HG03103 (cell line): ENCODE measurements at regions not wholly inside any gene's neighbourhood (a gene's known extent, or its start where the extent isn't known, plus 50 kb on each side); places are given as distances from the start of the nearest gene placed in this dataset.

Source experiments
- ATAC-seq: cut with Tn5 transposase; IDR thresholded peaks from one replicate; pipeline ENCODE4 v1.9.1; 2021; ENCODE audit warnings: low read depth; ENCODE audit not compliant: unreplicated experiment

DNA sequence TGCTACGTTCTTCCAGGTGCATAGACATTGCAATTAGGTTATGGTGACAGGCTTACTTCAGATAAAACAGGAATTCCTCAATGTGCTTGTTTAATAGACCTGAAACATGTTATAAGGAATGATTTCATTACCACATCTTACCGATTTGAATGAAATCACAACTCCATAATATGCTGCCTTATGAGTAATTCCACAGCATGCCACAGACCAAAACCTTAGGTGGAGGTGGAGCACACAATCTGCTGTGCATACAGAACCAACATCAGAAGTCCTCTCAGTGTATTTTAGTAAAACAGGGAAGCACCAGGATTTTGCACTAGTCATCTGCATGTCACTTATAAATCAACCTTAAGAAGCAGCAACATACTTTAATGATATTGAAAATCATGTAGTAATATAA is 148.9 kb upstream of the TSHZ2 start:
- no peak for ATAC-seq

DNA sequence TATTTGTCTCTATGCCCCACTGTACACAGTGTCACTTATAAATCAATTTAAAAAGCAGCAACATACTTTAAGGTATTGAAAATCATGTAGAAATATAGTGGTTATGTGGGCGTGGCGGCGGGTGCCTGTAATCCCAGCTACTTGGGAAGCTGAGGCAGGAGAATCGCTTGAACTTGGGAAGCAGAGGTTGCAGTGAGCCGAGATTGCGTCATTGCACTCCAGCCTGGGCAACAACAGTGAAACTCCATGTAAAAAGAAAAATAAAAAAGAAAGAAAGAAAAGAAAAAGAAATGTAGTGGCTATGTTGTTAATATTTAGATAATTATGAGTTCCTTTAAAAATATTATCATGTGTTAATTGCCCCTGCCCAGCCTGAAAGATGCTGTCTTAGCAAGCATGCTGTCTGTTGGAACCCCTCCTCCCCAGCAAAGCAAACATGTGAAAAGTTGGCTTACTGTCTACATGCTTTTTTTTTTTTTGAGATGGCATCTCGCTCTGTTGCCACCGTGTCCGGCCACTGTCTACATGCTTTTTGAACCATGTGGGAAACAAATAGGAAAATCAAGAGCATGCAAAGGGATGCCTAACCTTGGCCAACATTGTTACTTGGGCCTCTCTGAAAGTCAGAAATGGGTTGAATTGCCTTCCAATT is 151.4 kb upstream of the TSHZ2 start:
- no peak for ATAC-seq

DNA sequence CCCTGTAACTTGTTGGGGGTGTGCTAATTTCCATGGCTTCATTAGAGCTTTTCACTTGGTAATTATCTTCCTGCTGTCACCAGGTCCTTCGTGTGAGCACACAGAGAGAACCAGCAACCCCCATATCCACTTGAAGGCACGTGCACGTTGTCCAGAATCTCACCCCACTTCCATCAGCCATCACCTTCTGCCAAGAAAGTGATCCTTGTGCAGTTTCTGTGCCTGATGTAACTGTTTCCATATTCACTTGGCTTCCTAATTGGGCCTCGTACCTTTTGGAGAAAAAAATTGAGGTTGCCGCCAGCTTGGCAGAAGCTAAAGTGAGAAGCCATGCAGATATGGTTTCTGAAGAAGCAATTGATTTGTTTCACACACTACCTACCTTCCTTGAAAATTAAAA is 153.7 kb upstream of the TSHZ2 start:
- no peak for ATAC-seq

DNA sequence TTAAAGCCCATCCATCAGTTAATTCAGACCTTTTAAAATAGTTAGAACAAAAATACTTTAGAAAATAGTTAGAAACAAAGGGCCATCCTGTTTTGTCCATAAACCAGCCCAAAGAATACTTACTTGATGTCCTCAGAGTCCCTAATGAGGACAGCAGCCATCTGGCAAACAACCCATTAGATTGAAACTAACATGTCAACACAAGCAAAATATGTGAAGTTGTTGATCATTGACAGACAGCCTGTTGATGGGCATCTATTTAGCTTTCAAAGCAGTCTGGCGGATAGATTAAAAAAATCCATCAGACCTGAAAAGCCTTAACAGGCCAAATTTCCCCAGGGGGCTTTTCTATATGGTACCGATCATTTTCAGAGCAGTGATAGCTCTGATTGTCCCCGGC is 154.2 kb upstream of the TSHZ2 start:
- no peak for ATAC-seq

DNA sequence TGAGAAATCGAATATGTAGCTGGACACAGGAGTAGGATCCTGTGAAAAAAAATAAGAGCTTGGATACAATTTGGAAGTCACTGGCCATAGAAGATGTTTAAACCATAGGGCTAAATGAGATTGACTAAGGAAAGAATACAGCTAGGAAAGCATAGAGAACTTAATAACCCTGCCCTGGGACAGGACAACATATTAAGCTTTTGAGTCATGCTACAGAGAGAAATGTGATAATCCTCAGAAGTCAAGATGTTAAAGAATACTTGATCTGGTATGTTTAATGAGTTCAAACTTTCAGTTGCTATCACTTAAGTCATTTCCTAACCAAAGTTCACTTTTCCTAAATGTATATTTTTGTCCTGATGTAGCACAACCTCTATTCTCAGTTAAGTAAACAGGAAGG is 154.6 kb upstream of the TSHZ2 start:
- ATAC-seq = no peak

DNA sequence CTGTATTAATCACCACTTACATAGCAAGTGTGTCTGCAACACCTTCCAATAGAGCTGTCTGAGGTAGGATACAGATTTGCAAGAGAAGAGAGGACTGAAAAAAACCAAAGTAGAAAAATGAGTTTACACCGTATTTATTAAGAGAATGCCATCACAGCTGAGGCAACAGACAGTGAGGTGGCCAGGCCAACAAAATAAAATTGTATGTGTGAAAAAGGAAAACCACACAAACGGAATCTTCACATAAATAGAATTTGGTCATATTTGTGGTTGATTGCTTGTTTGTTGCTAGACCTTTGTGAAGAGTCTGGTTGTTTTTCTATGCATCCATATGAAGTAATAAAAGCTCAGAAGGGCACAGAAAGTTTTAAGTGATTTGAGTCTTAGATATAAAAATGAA is 157.8 kb upstream of the TSHZ2 start:
- ATAC-seq = no peak

DNA sequence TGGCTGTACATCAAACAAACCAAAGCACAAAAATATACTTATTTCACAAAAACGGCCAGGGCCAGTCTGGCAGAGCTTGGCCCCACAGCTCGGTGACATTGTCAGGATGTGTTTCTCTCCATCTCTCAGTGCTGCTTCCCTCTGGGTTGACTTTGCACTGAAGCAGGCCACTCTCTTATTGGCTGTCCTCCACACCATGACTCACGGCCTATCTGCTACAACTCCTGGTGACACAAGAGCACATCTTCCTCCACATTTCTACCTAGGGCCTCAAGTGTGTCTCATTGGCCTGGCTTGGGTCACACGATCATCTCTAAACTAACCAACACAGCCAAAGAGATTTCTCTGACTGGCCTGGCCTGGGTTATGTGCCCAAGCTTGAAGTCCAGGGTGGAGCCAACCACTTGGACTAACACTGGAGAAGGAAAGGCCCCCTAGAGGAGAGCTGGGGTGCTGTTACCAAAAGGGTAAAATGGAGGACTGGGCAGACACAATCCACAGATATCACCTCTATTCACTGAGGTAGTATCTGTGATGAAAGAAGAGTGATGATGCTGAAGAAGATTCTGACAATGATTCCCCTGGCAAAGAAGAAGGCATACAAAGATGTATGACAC is 159.8 kb upstream of the TSHZ2 start:
- no peak for ATAC-seq

DNA sequence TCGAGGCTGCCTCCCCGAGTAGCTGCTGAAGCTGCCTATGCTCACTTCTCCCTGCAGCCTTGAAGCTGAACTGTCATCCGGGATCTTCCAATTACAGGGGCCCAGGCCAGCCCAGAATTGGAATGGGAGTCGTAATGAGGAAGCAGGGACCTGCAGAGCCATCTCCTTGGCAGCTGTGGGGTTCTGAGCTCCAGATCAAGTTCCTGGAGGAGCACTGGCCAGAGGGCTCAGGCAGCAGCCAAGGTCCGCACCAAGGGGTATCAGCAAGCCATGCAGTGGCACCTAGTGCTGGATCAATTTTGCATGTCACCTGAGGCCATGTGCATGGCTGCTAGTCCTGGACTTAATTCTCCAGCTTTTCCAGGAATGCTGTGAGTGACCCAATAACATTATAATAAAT is 163.2 kb upstream of the TSHZ2 start:
- no peak for ATAC-seq

DNA sequence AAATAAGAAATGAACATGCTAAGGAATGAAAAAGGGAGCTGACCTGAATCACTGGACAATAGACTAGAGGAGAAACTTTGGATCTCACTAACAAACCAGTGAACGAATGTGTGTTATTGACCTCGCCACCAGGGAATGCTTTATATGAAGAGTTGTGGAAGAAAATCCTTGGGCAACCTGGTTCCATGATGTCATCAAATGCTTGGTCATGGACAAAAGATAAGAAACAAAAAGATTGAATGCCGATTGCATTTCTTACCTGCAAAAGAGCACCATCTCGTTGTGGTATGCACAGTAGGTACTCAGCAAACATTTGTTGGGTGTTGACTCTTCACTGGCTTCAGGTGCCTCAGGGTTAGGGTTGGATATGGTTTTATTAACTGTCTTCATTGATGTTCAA is 165.2 kb upstream of the TSHZ2 start:
- ATAC-seq = no peak

DNA sequence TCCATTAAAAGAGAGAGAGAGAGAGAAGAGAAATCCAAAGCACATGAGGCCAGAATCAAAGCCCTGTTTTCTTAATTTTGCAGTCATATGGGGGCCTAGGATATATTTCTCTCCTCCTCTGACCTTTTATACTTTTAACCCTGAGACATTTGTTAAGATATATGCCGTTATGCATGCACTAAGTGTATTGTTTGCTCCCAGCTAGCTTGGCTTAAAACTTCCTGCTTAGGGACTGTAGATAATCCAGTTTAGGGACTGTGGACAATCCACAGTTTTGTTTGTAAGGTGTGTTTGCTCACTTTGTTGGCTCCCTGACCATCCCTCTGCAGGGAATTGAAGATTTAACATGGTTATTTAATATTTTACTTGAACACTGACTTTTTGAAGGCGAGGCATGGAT is 166.3 kb upstream of the TSHZ2 start:
- no peak for ATAC-seq

DNA sequence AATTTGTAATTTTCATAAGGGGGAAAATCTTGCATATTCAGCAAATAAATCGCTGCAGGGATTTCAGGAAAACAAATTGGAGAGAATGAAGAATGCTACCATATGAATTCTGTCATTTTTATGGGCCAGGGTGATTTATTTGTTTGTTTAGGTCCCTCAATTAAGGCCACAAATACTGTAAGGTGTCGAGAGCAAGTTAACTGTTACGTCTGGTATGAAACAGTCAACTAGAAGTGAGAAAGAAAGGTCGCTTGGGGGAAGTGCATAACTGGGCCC is 166.9 kb upstream of the TSHZ2 start:
- no peak for ATAC-seq

DNA sequence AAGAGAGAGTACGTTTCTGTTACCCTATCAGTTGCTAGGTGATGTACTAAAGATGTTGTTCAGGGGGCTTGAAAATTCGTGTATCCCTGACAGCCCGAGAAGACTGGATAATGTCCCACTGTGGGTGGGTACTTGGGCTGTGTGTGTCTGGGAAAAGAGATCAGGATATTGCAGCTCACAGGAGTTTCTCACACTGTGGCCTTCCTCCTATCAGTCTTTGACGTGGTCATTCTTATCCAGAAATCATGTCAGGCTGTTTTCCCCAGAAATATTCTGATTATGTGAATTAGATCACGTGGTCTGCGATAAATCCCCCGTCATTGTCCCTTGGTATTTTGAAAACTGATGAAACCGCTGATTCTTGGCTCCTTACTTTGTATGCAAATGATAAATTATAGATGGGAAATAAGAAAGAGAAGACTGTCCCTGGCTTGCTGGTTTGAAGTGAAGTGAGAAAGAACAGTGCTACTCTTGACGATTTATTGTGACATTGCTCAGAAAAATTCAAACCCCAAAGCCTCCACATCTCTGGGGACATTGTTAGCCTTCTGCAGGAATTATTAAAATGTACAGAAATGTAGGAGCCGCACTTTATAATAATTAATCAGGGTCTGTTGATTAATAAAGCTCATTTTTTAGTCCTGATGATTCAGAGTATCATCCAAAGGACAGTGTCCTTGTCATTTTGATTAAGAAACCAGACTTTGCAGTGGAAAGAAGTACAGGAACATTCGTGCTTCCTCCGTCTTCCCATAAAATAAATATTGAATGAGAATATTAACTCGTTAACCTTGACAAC is 167.5 kb upstream of the TSHZ2 start:
- ATAC-seq = no peak

DNA sequence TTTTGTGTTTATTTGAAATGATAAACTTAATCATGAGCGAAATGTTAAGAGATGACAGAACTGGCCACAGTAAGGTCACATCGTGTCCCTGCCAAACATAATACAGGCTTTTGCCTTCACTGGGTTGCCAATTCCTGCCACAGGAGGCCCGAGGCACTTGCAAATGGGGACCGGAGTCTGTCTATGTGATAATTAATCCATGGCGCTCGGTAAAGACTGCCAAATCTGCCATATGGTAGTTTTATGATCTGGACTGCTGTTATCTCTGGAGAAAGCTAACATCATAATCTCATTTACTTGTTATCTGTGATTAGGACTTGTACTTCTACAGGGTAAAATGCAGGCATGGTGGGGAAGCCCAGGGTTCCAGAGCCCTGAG is 170.5 kb upstream of the TSHZ2 start:
- ATAC-seq = no peak

DNA sequence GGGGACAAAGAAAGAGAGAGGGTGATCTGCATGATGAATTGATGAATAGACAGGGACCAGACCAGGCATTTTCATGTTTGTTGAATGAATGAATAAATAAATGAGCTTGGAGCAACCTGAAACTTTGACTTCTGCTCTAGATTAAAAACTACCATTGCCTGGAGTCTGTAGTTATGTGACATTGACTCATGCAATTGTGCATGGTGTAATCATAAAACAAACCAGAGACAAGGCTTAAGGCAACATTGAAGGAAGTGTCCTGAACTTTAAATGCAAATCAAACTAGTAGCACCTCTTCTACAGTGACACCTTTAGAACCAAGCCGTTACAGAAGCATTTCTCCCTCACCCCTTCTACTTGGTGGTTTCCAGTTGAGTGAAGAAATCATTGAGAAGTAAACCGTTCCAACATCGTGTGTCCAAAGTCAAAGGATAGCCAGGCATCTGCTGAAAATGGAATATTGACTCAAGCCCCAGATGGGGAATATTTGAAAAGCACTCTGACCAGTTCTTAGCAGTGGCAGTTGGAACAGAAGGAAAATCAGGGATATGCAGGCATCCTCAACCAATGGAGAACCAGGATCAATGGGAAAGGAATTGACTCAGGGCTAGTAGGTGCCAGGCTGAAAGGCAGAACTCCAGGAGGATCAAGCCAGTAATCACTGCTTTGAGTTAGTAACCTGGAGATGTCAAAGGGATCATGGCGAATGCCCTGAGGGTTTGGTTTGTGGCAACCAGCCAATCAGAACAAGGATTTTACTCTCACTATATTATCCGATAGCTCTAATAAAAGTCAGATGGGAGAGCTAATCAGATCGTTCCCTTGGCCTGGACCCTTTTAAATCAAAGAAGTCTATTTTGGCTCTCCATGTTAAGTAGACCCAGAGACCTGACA is 171.2 kb upstream of the TSHZ2 start:
- ATAC-seq = no peak

DNA sequence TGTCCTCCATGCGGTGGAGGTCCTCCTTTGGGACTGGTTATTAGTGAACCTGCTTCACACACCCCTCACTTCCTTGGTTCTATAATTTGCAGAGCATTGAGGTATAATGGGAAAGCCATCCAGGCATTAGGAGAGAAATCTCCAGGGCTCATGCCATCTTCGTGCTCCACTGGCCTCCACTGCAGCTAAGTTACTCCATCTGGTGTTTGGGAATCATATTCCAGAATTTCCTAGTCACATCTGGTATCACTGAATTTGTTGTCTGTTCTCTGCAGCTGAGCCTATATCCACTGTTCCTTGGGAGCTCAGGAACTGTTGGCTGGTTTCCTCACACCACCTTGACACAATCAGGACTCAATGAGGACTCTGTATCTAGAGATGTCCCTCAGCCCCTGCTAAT is 173.0 kb upstream of the TSHZ2 start:
- no peak for ATAC-seq

DNA sequence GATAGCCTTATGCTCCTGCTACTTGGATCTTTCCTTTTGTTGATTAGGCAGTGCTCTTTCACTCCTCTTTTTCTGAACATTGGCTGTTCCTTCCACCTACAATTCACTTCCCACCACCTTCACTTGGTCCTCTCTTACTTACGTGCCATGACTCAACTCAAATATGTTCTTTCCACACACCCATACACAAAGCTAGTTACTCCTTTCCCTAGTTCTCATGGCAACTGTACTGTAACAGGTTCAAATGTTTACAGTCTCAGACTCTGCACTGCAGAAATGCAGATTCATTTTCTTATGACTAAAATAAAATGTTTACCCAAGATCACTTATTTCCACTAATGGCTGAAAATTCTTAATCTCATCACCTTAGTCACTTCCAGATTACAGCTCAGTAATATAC is 174.0 kb upstream of the TSHZ2 start:
- no peak for ATAC-seq

DNA sequence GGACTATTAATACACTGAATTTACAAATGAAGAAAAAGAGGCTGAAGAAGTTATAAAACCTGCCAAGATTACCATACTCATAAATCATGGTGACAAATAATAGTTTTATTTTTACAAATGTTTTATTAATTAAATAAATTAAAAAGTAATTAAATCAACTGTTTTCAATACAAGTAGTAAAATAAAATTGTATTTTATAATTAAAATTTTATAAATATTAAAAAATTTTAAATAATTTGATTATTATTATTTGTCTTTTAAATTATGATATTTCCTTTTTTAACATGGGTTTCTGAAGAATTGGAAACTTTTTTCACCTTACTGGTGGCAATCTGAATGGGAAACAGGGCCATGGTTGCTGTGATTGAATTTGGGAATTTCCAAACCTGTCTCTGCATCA is 177.3 kb upstream of the TSHZ2 start:
- no peak for ATAC-seq

DNA sequence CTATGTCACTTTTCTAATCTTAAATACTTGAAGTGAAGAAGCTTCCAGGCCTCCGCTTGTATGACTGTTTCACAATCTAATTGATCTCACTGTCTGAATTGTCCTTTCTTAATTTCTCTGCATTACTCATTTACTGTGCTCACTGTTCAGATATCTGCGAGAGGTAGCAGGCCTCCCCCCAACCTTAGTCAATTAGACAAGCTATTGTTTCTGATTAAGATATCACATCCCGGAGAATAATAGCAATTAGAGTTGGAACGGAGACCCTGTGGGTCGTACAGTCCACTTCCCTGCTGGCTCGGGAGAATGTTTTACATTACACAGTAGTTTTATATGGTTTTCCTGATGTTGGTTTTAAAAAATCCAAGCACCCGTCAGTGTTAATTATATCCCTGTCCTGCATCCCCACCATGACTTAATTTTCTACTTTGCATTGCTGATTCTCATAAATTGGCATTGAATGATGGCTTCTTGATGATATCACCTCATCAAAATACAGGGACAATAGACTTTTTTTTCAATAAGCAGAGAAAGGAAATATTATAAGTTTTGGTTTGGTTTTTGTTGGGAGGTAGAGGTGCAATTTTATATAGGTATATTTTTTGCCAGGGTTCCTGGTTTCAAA is 178.7 kb upstream of the TSHZ2 start:
- ATAC-seq = no peak

DNA sequence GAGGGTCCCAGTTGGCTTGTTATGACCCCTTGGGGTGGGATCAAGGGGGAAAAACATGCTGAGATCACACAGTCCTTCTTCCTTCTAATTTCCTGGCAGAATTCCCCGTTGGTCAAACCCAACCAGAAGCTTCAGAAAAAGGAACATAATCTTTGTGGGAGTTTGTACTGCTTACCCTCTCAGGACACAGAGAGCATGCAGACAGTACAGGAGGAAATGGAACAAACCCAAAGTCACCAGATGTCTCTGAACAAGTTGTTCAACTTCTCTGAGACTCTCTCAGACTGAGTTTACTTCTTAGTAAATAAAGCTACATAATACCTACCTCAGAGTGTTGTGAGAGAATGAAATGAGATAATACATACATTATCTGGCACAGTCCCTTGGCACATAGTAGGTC is 181.1 kb upstream of the TSHZ2 start:
- ATAC-seq = no peak

DNA sequence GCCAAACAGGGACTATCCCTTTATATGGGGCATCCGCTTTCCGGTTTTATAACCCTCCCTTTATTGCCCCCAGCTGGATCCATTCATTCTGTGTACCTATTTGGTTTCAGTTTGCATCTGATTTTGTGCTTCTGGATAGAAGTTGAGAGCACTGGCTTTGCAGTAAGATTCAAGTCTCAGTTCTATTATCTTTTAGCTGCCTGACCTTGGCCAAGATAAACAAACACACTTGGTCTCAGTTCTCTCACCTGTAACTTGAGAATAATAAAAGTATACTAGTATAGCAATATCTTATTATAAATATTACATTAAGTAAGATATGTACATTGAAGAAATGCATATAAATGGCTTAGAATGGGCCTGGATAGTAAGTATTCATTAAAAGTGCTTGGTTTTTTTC is 182.4 kb upstream of the TSHZ2 start:
- ATAC-seq = no peak

DNA sequence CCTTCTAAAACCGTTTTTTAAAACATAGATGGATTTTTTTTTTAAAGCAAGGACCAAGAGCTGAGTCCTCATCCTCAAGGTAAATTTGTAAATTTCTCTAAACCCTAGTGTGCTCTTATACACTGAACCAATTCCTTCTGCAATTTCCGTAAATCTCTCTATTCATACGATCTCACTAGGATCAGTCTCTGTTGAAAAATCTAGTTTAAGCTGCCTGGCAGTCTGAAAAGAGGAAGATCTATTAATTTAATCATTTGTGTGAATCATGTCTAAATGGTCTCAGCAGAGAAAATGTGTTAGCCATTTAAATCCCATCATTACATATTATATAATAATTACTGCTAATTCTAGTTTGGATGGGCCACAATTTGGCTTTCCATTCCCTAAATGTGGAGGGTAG is 184.2 kb upstream of the TSHZ2 start:
- no peak for ATAC-seq
